Upper lobe of left lung (tissue), 6 donors: ENCODE measurements at regions not wholly inside any gene's neighbourhood (a gene's known extent, or its start where the extent isn't known, plus 50 kb on each side); places are given as distances from the start of the nearest gene placed in this dataset.

Source experiments
- ATAC-seq, 2 donors: fragments of 200-7000 bp; cut with Tn5 transposase; one replicate each; pipeline ENCODE4 v1.9.1; 2022; ENCODE audit warnings: mild to moderate bottlenecking in 2 of 2, moderate library complexity in 2 of 2; ENCODE audit not compliant: low FRiP score in 2 of 2
- DNase-seq, 2 donors: peaks; one replicate each; pipeline ENCODE4 v3.0.0-alpha.2; 2019 to 2020
- H3K27ac ChIP-seq, 4 donors: fragments of 200-600 bp; sonication (generic); one replicate each; pipeline ENCODE4 v1.5.1; 2016 to 2019
- H3K27me3 ChIP-seq, 4 donors: fragments of 200-600 bp; sonication (generic); one replicate each; pipeline ENCODE4 v1.5.1; 2017 to 2019
- H3K36me3 ChIP-seq, 4 donors: fragments of 200-600 bp; sonication (generic); one replicate each; pipeline ENCODE4 v1.5.1; 2016 to 2019
- H3K4me1 ChIP-seq, 4 donors: fragments of 200-600 bp; sonication (generic); one replicate each; pipeline ENCODE4 v1.5.1; 2018 to 2019
- H3K4me3 ChIP-seq, 4 donors: fragments of 200-600 bp; sonication (generic); one replicate each; pipeline ENCODE4 v1.5.1; 2017 to 2019; ENCODE audit warnings: mild to moderate bottlenecking in 2 of 4, moderate library complexity in 1 of 4
- H3K9me3 ChIP-seq, 4 donors: fragments of 200-600 bp; sonication (generic); one replicate each; pipeline ENCODE4 v1.5.1; 2018 to 2019
- EP300 ChIP-seq, 4 donors: sonication (generic); formaldehyde crosslinking; IDR thresholded peaks; one replicate each; pipeline ENCODE4 v1.5.1; 2017; ENCODE audit warnings: antibody characterized with exemption in 4 of 4, control low read depth in 2 of 4
- POLR2A ChIP-seq, 4 donors: fragments of 450-650 bp; IDR thresholded peaks; one replicate each; pipeline ENCODE4 v1.5.1; 2016 to 2017; ENCODE audit warnings: antibody characterized with exemption in 4 of 4, mild to moderate bottlenecking in 2 of 4
- POLR2AphosphoS5 ChIP-seq, 2 donors: sonication (generic); formaldehyde crosslinking; IDR thresholded peaks; one replicate each; pipeline ENCODE4 v1.5.1; 2017; ENCODE audit warnings: antibody characterized with exemption in 2 of 2
- WGBS, 2 donors: methylation state at CpG; one replicate each; pipeline ENCODE4 v1.1.5; 2017 to 2018; 5-methylcytosine and 5-hydroxymethylcytosine counted together
- TF ChIP-seq, protein P1 (sequence below), 6 experiments: fragments of 450-650 bp in 4 of 6; fragments of 200-600 bp in 2 of 6; sonication (generic) in 2 of 6; IDR thresholded peaks; one replicate each; pipeline ENCODE4 v1.5.1; 2016 to 2019; ENCODE audit warnings: antibody characterized with exemption in 6 of 6
- donor health status: DM: no; HTN: no; CAD: no; lungs with moderate emphysema.
- donor health status: DM: no; HTN: yes; CAD: no; lungs with severe emphysema.

GRCh38 chr18:51426996-51427395 is 229.5 kb upstream of the MEX3C start:
- Histone ChIP-seq H3K4me1 (no peaks in the 10 kb centered on the region), H3K36me3 (no peaks in the 10 kb centered on the region), H3K4me3 (no peak overlapping the region), H3K9me3 (no peaks in the 10 kb centered on the region), H3K27ac (no peak overlapping the region), H3K27me3 (no peaks in the 10 kb centered on the region)
- ATAC-seq: no peak
- TF ChIP-seq, protein P1, sequence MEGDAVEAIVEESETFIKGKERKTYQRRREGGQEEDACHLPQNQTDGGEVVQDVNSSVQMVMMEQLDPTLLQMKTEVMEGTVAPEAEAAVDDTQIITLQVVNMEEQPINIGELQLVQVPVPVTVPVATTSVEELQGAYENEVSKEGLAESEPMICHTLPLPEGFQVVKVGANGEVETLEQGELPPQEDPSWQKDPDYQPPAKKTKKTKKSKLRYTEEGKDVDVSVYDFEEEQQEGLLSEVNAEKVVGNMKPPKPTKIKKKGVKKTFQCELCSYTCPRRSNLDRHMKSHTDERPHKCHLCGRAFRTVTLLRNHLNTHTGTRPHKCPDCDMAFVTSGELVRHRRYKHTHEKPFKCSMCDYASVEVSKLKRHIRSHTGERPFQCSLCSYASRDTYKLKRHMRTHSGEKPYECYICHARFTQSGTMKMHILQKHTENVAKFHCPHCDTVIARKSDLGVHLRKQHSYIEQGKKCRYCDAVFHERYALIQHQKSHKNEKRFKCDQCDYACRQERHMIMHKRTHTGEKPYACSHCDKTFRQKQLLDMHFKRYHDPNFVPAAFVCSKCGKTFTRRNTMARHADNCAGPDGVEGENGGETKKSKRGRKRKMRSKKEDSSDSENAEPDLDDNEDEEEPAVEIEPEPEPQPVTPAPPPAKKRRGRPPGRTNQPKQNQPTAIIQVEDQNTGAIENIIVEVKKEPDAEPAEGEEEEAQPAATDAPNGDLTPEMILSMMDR (IDR thresholded peaks at IDR 0.05): no peak
- TF ChIP-seq EP300 (IDR thresholded peaks at IDR 0.05) (no peak), POLR2AphosphoS5 (IDR thresholded peaks at IDR 0.05) (no peak), POLR2A (IDR thresholded peaks at IDR 0.05) (no peak)
- DNase-seq: no peak
- 56% methylated on average over 2 of the region's 2 CpGs for WGBS, 2 donors

GRCh38 chr18:51429644-51430043 is 232.2 kb upstream of the MEX3C start:
- Histone ChIP-seq H3K36me3 (no peaks in the 10 kb centered on the region), H3K27ac (no peak overlapping the region), H3K4me1 (no peaks in the 10 kb centered on the region), H3K27me3 (no peaks in the 10 kb centered on the region), H3K9me3 (no peaks in the 10 kb centered on the region), H3K4me3 (no peak overlapping the region)
- ATAC-seq (no peak), DNase-seq (no peak)
- TF ChIP-seq EP300 (IDR thresholded peaks at IDR 0.05) (no peak), POLR2AphosphoS5 (IDR thresholded peaks at IDR 0.05) (no peak), POLR2A (IDR thresholded peaks at IDR 0.05) (no peak)
- TF ChIP-seq, protein P1 (IDR thresholded peaks at IDR 0.05): no peak

DNA sequence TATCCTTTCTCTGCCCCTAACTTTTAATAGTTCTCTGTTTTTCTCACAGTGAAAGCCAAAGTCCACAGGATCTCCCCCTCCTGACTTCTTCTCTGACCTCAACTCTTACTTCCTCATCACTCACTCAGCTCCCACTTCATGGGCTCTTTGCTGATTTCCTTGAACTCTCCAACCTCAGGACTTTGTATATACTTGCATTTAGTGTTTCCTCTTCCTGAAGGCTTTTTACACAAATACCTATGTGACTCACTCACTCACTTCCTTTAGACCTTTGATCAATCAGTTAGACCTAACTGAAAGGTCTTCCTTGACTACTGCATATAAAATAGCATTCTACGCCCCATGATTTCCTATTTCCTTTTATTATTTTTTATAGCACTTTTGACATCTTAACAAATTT is 233.1 kb upstream of the MEX3C start:
- Histone ChIP-seq H3K4me3 (no peak overlapping the region), H3K36me3 (no peaks in the 10 kb centered on the region), H3K9me3 (no peaks in the 10 kb centered on the region), H3K27me3 (no peaks in the 10 kb centered on the region), H3K4me1 (no peaks in the 10 kb centered on the region), H3K27ac (no peak overlapping the region)
- ATAC-seq (no peak), DNase-seq (no peak)
- TF ChIP-seq, protein P1 (IDR thresholded peaks at IDR 0.05): no peak
- TF ChIP-seq POLR2A (IDR thresholded peaks at IDR 0.05) (no peak), POLR2AphosphoS5 (IDR thresholded peaks at IDR 0.05) (no peak), EP300 (IDR thresholded peaks at IDR 0.05) (no peak)
- 63 to 72% methylated on average over 1 of the region's 1 CpG for WGBS, 2 donors

GRCh38 chr18:51433296-51433695 is 235.8 kb upstream of the MEX3C start:
- no peak for TF ChIP-seq EP300 (IDR thresholded peaks at IDR 0.05)
- TF ChIP-seq, protein P1 (IDR thresholded peaks at IDR 0.05): no peak
- no peak for TF ChIP-seq POLR2AphosphoS5 (IDR thresholded peaks at IDR 0.05)
- TF ChIP-seq POLR2A (IDR thresholded peaks at IDR 0.05): no peak
- no peaks in the 10 kb centered on the region for H3K27me3 ChIP-seq
- WGBS, 2 donors: 86 to 88% methylated on average over 4 of the region's 4 CpGs

DNA sequence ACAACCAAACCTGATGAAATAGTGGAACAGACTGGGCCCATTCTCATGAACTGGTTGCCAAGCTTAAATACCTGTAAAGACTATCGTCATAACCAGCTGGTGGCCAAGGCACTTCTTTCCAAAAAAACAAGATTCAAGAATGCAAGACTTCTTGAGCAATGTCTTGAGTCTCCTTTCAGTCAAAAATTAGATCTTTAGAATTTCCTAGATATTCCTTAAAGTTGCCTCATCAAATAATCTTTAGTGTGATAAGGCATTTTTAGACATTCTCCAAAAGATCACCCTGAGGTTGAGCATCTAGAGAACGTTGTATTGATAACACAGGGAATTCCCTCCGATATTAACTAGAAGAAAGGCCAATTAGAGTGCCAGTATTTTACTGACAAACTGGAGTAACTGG is 236.4 kb upstream of the MEX3C start:
- Histone ChIP-seq H3K27me3 (no peaks in the 10 kb centered on the region), H3K4me3 (no peak overlapping the region), H3K27ac (no peak overlapping the region), H3K36me3 (no peaks in the 10 kb centered on the region), H3K4me1 (peaks cover 0 to 6% (median 2%) of the 10 kb centered on the region in 4 donors), H3K9me3 (no peaks in the 10 kb centered on the region)
- no peak for ATAC-seq
- WGBS, 2 donors: 72 to 85% methylated on average over 3 of the region's 3 CpGs
- TF ChIP-seq POLR2AphosphoS5 (IDR thresholded peaks at IDR 0.05) (no peak), EP300 (IDR thresholded peaks at IDR 0.05) (no peak), POLR2A (IDR thresholded peaks at IDR 0.05) (no peak)
- TF ChIP-seq, protein P1 (IDR thresholded peaks at IDR 0.05): no peak
- DNase-seq: no peak

More at GRCh38 chr18:51433296-51433695, 235.8 kb upstream of the MEX3C start:
- no peak for ATAC-seq
- DNase-seq: no peak
- Histone ChIP-seq H3K27ac (no peak overlapping the region), H3K4me3 (no peak overlapping the region), H3K9me3 (no peaks in the 10 kb centered on the region), H3K4me1 (peaks cover 0 to 6% (median 2%) of the 10 kb centered on the region in 4 donors), H3K36me3 (no peaks in the 10 kb centered on the region)
